IMR-90 (cell line): ENCODE measurements at regions not wholly inside any gene's neighbourhood (a gene's known extent, or its start where the extent isn't known, plus 50 kb on each side); places are given as distances from the start of the nearest gene placed in this dataset.

Source experiments
- ATAC-seq: fragments of 200-7000 bp; cut with Tn5 transposase; 2 replicates; pipeline ENCODE4 v1.9.1; 2020; ENCODE audit warnings: low read depth, mild to moderate bottlenecking, moderate library complexity
- BruUV-seq: library from RNA; stranded (reverse); fragments of 400-500 nt; replicated peaks from 2 replicates; lab custom pipeline; 2021; lab: Mats Ljungman, UMichigan
- CTCF ChIA-PET: fragments of 300-600 bp; formaldehyde crosslinking; extraction: SDS; loops from one replicate; lab custom pipeline; 2021; ENCODE audit warnings: antibody characterized with exemption; lab: Yijun Ruan, JAX
- POLR2A ChIA-PET: fragments of 300-600 bp; sonication (Branson Sonifier 250); formaldehyde crosslinking; loops from one replicate; lab custom pipeline; 2022; ENCODE audit warnings: antibody characterized with exemption; ENCODE audit not compliant: unreplicated experiment; lab: Charles Lee
- DNase-seq: peaks from one replicate; pipeline ENCODE4 v3.0.0; 2013
- H2AFZ ChIP-seq: replicated peaks from 2 replicates; pipeline ENCODE3; 2013; ENCODE audit warnings: low read length, mild to moderate bottlenecking; ENCODE audit not compliant: poor library complexity
- H2AK5ac ChIP-seq: 2 replicates; pipeline ENCODE4 v1.6.1; 2013; ENCODE audit warnings: low read depth, low read length, inconsistent platforms
- H2AK9ac ChIP-seq: replicated peaks from 2 replicates; pipeline ENCODE3; 2013; ENCODE audit warnings: mild to moderate bottlenecking, low read depth, low read length, moderate library complexity; ENCODE audit not compliant: poor library complexity
- H2BK120ac ChIP-seq: 2 replicates; pipeline ENCODE4 v1.6.1; 2013; ENCODE audit warnings: low read depth, low read length, inconsistent platforms
- H2BK15ac ChIP-seq: 3 replicates; pipeline ENCODE4 v1.6.1; 2013; ENCODE audit warnings: low read depth, low read length, inconsistent platforms
- H2BK20ac ChIP-seq: 2 replicates; pipeline ENCODE4 v1.6.1; 2013; ENCODE audit warnings: low read depth, mild to moderate bottlenecking, inconsistent platforms, low read length, moderate library complexity
- H2BK5ac ChIP-seq: 2 replicates; pipeline ENCODE4 v1.6.1; 2013; ENCODE audit warnings: mild to moderate bottlenecking, low read depth, low read length, inconsistent platforms; ENCODE audit not compliant: poor library complexity, severe bottlenecking
- H3K14ac ChIP-seq: replicated peaks from 2 replicates; pipeline ENCODE4 v1.6.1; 2013; ENCODE audit warnings: low read depth, low read length, inconsistent platforms
- H3K18ac ChIP-seq: 2 replicates; pipeline ENCODE4 v1.6.1; 2013; ENCODE audit warnings: low read depth, low read length, control low read depth
- H3K23ac ChIP-seq: 2 replicates; pipeline ENCODE4 v1.6.1; 2013; ENCODE audit warnings: low read depth, low read length, inconsistent platforms
- H3K27ac ChIP-seq: 2 replicates; pipeline ENCODE4 v1.5.1; 2013; ENCODE audit warnings: mild to moderate bottlenecking, control low read depth, low read length; ENCODE audit not compliant: insufficient read depth
- H3K27me3 ChIP-seq: 2 replicates; pipeline ENCODE4 v1.6.1; 2013; ENCODE audit warnings: low read length; ENCODE audit not compliant: control insufficient read depth, insufficient read depth
- H3K36me3 ChIP-seq: 2 replicates; pipeline ENCODE4 v1.6.1; 2013; ENCODE audit warnings: low read length, mixed read lengths; ENCODE audit not compliant: control insufficient read depth, insufficient read depth
- H3K4ac ChIP-seq: 2 replicates; pipeline ENCODE4 v1.6.1; 2013; ENCODE audit warnings: low read depth, low read length, inconsistent platforms
- H3K4me1 ChIP-seq: 2 replicates; pipeline ENCODE4 v1.6.1; 2013; ENCODE audit warnings: low read length, mixed read lengths; ENCODE audit not compliant: control insufficient read depth, insufficient read depth
- H3K4me2 ChIP-seq: 2 replicates; pipeline ENCODE4 v1.6.1; 2013; ENCODE audit warnings: low read depth, mild to moderate bottlenecking, control low read depth, low read length, moderate library complexity
- H3K4me3 ChIP-seq: 2 replicates; pipeline ENCODE4 v1.5.1; 2013; ENCODE audit warnings: low read depth, mild to moderate bottlenecking, control low read depth, low read length, moderate library complexity; ENCODE audit not compliant: insufficient read depth
- H3K56ac ChIP-seq: 2 replicates; pipeline ENCODE4 v1.6.1; 2013; ENCODE audit warnings: low read length, inconsistent platforms; ENCODE audit not compliant: insufficient read depth; ENCODE audit errors: extremely low read depth
- H3K79me1 ChIP-seq, 2 experiments: 2 replicates each; pipeline ENCODE4 v1.6.1; 2013; ENCODE audit warnings: low read length in 2 of 2, inconsistent platforms in 1 of 2, low read depth in 1 of 2
- H3K9ac ChIP-seq: 2 replicates; pipeline ENCODE4 v1.6.1; 2013; ENCODE audit warnings: low read depth, low read length, control low read depth
- H3K9me1 ChIP-seq: 2 replicates; pipeline ENCODE4 v1.6.1; 2013; ENCODE audit warnings: low read length, inconsistent platforms; ENCODE audit not compliant: insufficient read depth
- H3K9me3 ChIP-seq: 2 replicates; pipeline ENCODE4 v1.6.1; 2013; ENCODE audit warnings: low read length; ENCODE audit not compliant: control insufficient read depth, insufficient read depth
- H4K20me1 ChIP-seq: 2 replicates; pipeline ENCODE4 v1.6.1; 2013; ENCODE audit warnings: low read length, inconsistent platforms; ENCODE audit not compliant: insufficient read depth
- H4K5ac ChIP-seq: 2 replicates; pipeline ENCODE4 v1.6.1; 2013; ENCODE audit warnings: mild to moderate bottlenecking, low read depth, low read length, control low read depth
- H4K8ac ChIP-seq, 2 experiments: 2 replicates each; pipeline ENCODE4 v1.6.1; 2013; ENCODE audit warnings: low read depth in 2 of 2, low read length in 2 of 2, control low read depth in 1 of 2, inconsistent platforms in 1 of 2
- H4K91ac ChIP-seq: 2 replicates; pipeline ENCODE4 v1.6.1; 2013; ENCODE audit warnings: low read depth, low read length, inconsistent platforms; ENCODE audit not compliant: insufficient read depth
- BHLHE40 ChIP-seq: fragments of 150-350 bp; IDR thresholded peaks from 2 replicates; pipeline ENCODE4 v1.6.1; 2016; ENCODE audit warnings: mild to moderate bottlenecking, low read depth, low read length
- CEBPB ChIP-seq: IDR thresholded peaks from 2 replicates; pipeline ENCODE4 v1.6.1; 2012; ENCODE audit warnings: low read depth, low read length, improper control_type of control experiment
- CHD1 ChIP-seq: IDR thresholded peaks from 2 replicates; pipeline ENCODE4 v1.6.1; 2012; ENCODE audit warnings: low read depth, low read length, improper control_type of control experiment
- FOS ChIP-seq: fragments of 150-350 bp; IDR thresholded peaks from 2 replicates; pipeline ENCODE4 v1.6.1; 2016; ENCODE audit warnings: low read depth, low read length
- MXI1 ChIP-seq: IDR thresholded peaks from 2 replicates; pipeline ENCODE4 v1.6.1; 2012; ENCODE audit warnings: low read depth, mild to moderate bottlenecking, low read length, moderate library complexity, borderline replicate concordance
- NFE2L2 ChIP-seq: fragments of 150-350 bp; IDR thresholded peaks from 2 replicates; pipeline ENCODE4 v1.6.1; 2016; ENCODE audit warnings: low read depth, mild to moderate bottlenecking, low read length
- POLR2A ChIP-seq: IDR thresholded peaks from 2 replicates; pipeline ENCODE4 v1.6.1; 2012; ENCODE audit warnings: mild to moderate bottlenecking, low read depth, low read length
- RFX5 ChIP-seq: IDR thresholded peaks from 2 replicates; pipeline ENCODE4 v1.8.0; 2012; ENCODE audit warnings: low read depth, mild to moderate bottlenecking, low read length, moderate library complexity
- SMC3 ChIP-seq: fragments of 150-350 bp; IDR thresholded peaks from 2 replicates; pipeline ENCODE4 v1.6.1; 2016; ENCODE audit warnings: low read depth, mild to moderate bottlenecking, antibody characterized with exemption, low read length, moderate library complexity
- WGBS, 2 experiments: methylation state at CpG; one replicate each; pipeline versions ENCODE4 v1.1.5 to v1.1.7; 2013; ENCODE audit warnings: missing lambda C conversion rate in 2 of 2; ENCODE audit not compliant: insufficient read length in 1 of 2; ENCODE audit errors: extremely low coverage in 2 of 2; 5-methylcytosine and 5-hydroxymethylcytosine counted together
- dilution Hi-C: fragments of 300-500 bp; cut with HindIII; formaldehyde crosslinking; loops from one replicate; pipeline ENCODE4 v1.14.3; 2018; ENCODE audit warnings: low sequenced_read_pairs; ENCODE audit not compliant: unreplicated experiment
- in situ Hi-C: fragments of 300-500 bp; cut with MboI; formaldehyde crosslinking; loops from 3 replicates; pipeline ENCODE4 v1.14.3; 2019; ENCODE audit warnings: low sequenced_read_pairs, inconsistent platforms, mixed read lengths
- intact Hi-C: fragments of 100-400 bp; cut with micrococcal nuclease; formaldehyde crosslinking; loops from 2 replicates; pipeline ENCODE4 v1.10.0; 2022
- TF ChIP-seq, protein P1 (sequence below): fragments of 150-350 bp; IDR thresholded peaks from 2 replicates; pipeline ENCODE4 v1.6.1; 2017; ENCODE audit warnings: mild to moderate bottlenecking, antibody characterized with exemption, low read length, low read depth
- TF ChIP-seq, protein P2 (sequence below): fragments of 150-350 bp; IDR thresholded peaks from 2 replicates; pipeline ENCODE4 v1.6.1; 2016; ENCODE audit warnings: low read depth, mild to moderate bottlenecking, low read length, moderate library complexity, borderline replicate concordance

DNA sequence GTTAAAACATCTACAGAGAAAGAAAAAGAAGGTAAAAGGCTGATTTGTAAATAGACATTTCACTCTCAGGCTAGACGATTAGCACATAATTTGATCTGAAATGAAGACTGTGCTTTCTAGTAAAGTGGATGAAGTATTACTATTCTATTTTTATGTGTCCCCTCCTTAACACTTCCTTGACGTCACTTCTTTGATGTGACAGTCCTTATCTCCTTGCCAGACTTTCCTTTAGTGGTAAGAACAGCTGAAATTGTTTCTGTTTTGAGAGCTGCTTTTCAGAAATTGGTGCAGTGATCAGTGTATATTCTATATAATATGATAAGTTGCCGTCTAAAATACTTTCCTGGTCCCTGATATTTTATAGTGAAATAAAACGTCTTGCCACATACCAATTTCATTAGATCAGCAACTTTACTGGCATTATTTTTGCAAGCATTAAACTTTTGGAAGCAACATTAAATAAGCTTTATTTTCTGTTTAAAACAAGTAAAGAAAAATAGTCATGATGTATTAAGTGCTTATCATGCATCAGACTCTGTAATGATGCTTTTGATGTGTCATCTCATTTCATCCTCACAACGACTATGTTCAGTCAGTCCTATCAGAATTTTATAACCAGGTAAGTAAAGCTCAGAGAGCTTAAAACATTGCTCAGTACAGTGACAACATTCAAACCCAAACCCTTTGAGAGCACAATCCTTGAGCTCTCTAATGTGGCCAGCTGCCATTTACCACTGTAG, 210.3 kb upstream of the PCDH9 start:
- Histone ChIP-seq H3K36me3 (no peaks in the 10 kb centered on the region), H3K27ac (no peak overlapping the region), H2AK9ac (no peak overlapping the region), H4K20me1 (no peaks in the 10 kb centered on the region), H2BK20ac (no peak overlapping the region), H3K9ac (no peak overlapping the region), H3K4me2 (no peak overlapping the region), H3K79me1 (no peaks in the 10 kb centered on the region), H3K4me1 (no peaks in the 10 kb centered on the region), H3K56ac (no peak overlapping the region), H3K23ac (no peak overlapping the region), H3K9me1 (no peaks in the 10 kb centered on the region), H2BK15ac (no peak overlapping the region), H2AK5ac (no peak overlapping the region), H3K14ac (no peak overlapping the region), H2BK120ac (no peak overlapping the region), H3K27me3 (no peaks in the 10 kb centered on the region), H4K8ac (no peak overlapping the region), H2AFZ (no peak overlapping the region), H4K91ac (no peak overlapping the region), H3K4me3 (no peak overlapping the region), H3K18ac (no peak overlapping the region), H2BK5ac (no peak overlapping the region), H3K4ac (no peak overlapping the region), H3K9me3 (no peaks in the 10 kb centered on the region), H4K5ac (no peak overlapping the region)
- ATAC-seq (no peak), DNase-seq (no peak)
- BruUV-seq, result no TSS peak
- intact Hi-C loops (no loop called here), dilution Hi-C loops (no loop called here), in situ Hi-C loops (no loop called here)
- POLR2A ChIA-PET, result no interaction called here
- no CpG with 5 or more reads among the region's 5 CpGs for WGBS, 2 experiments
- CTCF ChIA-PET, result interaction anchor here (1.0 kb wide), 1 partner anchor 24 kb away, joined by 4 read pairs; no protein-coding TSS in a partner anchor
- TF ChIP-seq CEBPB (no peak), SMC3 (no peak), POLR2A (no peak), NFE2L2 (no peak), FOS (no peak), MXI1 (no peak), CHD1 (no peak), BHLHE40 (no peak), RFX5 (no peak)
- TF ChIP-seq, protein P1, sequence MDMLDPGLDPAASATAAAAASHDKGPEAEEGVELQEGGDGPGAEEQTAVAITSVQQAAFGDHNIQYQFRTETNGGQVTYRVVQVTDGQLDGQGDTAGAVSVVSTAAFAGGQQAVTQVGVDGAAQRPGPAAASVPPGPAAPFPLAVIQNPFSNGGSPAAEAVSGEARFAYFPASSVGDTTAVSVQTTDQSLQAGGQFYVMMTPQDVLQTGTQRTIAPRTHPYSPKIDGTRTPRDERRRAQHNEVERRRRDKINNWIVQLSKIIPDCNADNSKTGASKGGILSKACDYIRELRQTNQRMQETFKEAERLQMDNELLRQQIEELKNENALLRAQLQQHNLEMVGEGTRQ, result no peak
- TF ChIP-seq, protein P2, sequence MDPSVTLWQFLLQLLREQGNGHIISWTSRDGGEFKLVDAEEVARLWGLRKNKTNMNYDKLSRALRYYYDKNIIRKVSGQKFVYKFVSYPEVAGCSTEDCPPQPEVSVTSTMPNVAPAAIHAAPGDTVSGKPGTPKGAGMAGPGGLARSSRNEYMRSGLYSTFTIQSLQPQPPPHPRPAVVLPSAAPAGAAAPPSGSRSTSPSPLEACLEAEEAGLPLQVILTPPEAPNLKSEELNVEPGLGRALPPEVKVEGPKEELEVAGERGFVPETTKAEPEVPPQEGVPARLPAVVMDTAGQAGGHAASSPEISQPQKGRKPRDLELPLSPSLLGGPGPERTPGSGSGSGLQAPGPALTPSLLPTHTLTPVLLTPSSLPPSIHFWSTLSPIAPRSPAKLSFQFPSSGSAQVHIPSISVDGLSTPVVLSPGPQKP, result no peak
